DND-41 (cell line): ENCODE measurements at regions not wholly inside any gene's neighbourhood (a gene's known extent, or its start where the extent isn't known, plus 50 kb on each side); places are given as distances from the start of the nearest gene placed in this dataset.

Experiments used
- CTCF ChIP-seq: IDR thresholded peaks from 2 replicates; pipeline ENCODE4 v1.5.1; 2012; ENCODE audit warnings: borderline replicate concordance, low read length, moderate library complexity, mild to moderate bottlenecking; ENCODE audit not compliant: poor library complexity, severe bottlenecking; ENCODE audit errors: extremely low read depth
- EZH2 ChIP-seq: IDR thresholded peaks from 3 replicates; pipeline ENCODE4 v1.6.1; 2012; ENCODE audit warnings: borderline replicate concordance, low read depth, mild to moderate bottlenecking, moderate library complexity, low read length, inconsistent platforms; ENCODE audit not compliant: severe bottlenecking

DNA sequence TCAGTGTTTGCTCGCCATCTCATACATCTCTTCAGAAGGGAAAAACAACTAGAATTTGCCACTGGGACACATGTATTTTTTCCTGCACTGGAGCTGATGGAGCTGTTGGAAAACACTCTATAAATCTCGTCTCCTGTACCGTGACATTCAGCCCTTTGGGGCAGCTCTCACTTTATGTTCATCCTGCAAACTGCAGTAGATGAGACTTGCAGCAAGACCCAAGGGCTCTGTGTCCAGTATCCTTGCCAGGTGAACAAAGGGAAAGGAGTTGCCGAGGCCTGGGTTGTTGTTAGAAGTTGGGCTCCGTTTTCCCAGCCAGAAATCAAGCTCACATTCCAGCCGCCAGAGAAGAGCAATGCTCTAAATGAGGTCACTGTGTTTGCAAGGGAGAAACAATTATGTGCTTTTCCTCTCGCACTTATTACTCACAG is 285.1 kb downstream of the SLC4A3 start:
- no peak for TF ChIP-seq CTCF
- no peak for TF ChIP-seq EZH2
